ENCODE measurements at regions not wholly inside any gene's neighbourhood (a gene's known extent, or its start where the extent isn't known, plus 50 kb on each side); places are given as distances from the start of the nearest gene placed in this dataset.
"Not testable (repeated sequence)": the region's sequence is repeated elsewhere in the genome, so short reads cannot be mapped to it uniquely, and the experiment has no call there.

GRCh38 chr21:27580276-27580675, 613.4 kb upstream of the ADAMTS5 start:
- DNase-seq, result no peak

DNA sequence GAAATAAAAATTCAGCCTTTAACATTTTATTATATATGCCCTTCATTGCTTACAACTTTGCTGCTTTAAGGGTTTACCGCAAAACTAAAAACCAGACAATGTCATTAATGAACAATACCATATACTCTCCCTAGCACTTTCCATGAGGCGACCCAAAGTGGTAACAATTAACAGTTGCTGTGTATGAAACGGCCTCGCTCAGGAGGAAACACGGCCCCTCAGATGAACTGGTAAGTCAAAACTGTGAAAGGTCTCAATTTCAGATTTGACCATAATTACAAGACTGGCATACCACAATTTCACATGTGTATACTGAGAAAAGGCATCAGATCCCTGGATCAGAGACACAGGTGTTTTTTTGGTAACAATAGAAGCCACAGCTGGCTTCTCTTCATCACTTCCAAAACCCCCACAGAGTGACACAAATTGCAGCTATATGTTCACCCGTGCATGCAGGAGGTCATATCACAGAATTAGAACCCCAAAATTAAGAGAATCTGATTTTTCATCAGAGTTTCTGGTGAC, 611.9 kb upstream of the ADAMTS5 start:
- no peak for DNase-seq

DNA sequence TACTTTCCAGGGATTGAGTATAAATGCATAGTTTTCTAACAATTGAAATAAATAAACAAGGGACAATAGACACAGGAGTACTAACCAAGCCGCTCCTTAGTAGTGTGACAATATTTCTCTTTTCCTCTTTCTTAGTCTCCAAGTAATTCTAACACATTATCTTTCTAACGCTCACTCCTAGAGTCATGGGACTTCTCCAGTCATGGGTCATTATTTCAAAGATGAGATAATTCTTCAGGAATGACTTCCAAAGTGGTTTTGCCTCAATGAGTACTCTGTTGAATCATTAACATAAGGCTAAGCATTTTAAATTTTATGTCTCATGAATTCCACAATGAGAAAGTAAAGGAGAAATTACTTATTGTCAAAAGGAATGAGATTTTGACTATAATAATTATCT, 605.8 kb upstream of the ADAMTS5 start:
- no peak for DNase-seq

DNA sequence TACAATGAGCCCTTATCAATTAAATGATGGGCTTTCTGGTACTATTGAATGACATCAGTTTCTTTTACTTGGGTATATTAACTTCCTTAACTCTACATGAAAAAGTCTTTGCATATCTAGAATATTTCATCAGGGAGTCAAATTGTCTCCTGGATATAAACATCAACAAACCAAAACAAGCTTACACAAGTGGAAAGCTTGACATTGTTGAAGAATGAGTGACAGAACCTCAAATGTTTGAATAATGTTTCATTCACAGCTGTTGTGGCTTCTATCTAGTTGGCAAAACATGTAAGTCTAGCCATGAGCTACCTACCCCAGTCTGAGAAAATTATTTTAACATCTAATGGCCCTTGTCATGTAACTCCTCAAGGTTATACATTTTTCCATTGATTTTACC, 604.8 kb upstream of the ADAMTS5 start:
- DNase-seq, result no peak

- no peak for DNase-seq
These were observed 603.5 kb upstream of the ADAMTS5 start for GRCh38 chr21:27570306-27570868.

- DNase-seq, result no peak
These were observed 602.9 kb upstream of the ADAMTS5 start for GRCh38 chr21:27569831-27570230.

GRCh38 chr21:27569091-27569490, 602.2 kb upstream of the ADAMTS5 start:
- DNase-seq, result no peak

GRCh38 chr21:27567381-27567780, 600.5 kb upstream of the ADAMTS5 start:
- no peak for DNase-seq

DNA sequence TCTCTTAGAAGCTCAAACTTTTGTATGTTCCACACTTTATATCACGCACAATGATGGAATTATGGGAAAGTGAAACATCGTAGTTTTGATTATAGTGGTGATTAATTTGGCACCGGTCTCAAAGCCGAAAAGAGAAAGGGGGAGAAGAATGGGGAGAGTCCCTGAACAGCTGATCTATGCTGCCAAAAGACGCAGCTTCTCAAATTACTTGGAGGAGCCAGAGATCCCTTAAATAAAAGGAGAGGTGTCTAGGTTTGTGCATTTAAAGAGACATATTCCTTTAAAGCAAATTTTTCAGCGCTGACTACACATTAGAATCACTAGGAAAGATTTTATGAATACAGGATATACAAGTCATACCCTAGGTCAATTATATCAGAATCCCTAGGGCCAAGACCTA, 599.6 kb upstream of the ADAMTS5 start:
- DNase-seq, result no peak

DNA sequence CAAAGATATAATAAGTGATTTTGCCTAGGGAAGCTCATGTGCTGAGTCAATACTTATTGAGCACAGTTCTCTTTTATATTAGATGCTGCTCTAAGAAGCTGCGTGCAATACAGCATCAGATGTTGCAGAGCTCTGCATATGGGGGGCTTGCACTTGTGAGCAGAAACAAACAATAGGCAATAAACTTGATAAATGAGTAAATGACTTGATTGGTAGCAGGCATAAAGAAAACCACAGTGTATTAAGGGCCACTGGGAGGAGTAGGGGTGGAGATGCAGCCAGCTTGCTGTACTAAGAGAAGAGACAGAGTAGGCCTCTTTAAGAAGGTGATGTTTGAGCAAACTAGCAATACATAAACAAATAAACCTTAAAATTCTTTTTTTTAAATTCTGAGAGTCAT, 598.5 kb upstream of the ADAMTS5 start:
- no peak for DNase-seq

GRCh38 chr21:27564684-27565301, 597.9 kb upstream of the ADAMTS5 start:
- DNase-seq, result no peak

- no peak for DNase-seq
These were observed 595.4 kb upstream of the ADAMTS5 start for GRCh38 chr21:27562303-27562702.

GRCh38 chr21:27561116-27561515, 594.2 kb upstream of the ADAMTS5 start:
- no peak for DNase-seq

DNA sequence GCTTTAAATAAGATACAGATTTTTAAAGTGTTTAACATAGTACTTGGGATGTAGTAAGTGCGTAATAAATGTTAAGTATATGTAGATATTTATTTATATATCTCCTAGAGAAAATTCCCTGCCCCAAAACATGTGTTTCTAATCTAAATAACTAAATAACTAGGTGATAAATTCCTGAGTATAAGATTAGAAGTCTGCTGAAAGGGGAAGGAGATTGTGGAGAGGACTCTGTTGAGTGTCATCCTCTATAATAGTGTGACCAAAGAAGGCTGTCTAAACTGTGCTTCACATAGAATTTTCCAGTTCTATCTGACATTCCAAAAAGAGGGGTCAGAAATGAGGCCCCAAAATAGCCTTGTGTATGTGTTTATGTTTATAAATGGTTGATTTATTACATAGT, 590.5 kb upstream of the ADAMTS5 start:
- no peak for DNase-seq

GRCh38 chr21:27555996-27556395, 589.1 kb upstream of the ADAMTS5 start:
- no peak for DNase-seq

GRCh38 chr21:27550287-27550686, 583.4 kb upstream of the ADAMTS5 start:
- DNase-seq, result no peak

DNA sequence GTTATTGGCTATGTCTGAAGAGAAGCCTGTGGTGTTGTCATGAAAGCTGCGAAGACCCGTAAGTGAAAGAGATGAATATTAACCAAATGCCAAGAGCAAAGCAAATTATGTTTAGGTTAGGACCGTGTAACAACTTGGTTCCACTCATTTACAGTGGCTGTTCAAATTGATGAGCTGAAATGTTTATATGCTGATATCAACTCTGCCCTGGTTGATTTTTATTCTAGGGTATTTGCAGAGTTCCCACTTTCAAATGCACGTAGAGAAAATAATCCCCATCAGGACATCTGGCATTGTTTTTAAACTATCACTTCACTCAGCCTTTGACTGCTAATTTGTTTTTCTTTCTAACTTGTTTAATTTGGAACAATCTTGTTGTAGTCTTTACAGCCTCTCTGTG, 581.6 kb upstream of the ADAMTS5 start:
- DNase-seq, result no peak

- no peak for DNase-seq
These were observed 579.0 kb upstream of the ADAMTS5 start for GRCh38 chr21:27545754-27546349.

- not testable (repeated sequence) for DNase-seq
These were observed 575.2 kb upstream of the ADAMTS5 start for GRCh38 chr21:27542126-27542525.

- no peak for DNase-seq
These were observed 569.4 kb upstream of the ADAMTS5 start for GRCh38 chr21:27536319-27536718.

- no peak for DNase-seq
These were observed 568.3 kb upstream of the ADAMTS5 start for GRCh38 chr21:27535188-27535587.

- DNase-seq, result no peak
These were observed 567.3 kb upstream of the ADAMTS5 start for GRCh38 chr21:27534206-27534605.

- no peak for DNase-seq
These were observed 565.2 kb upstream of the ADAMTS5 start for GRCh38 chr21:27532076-27532475.

GRCh38 chr21:27528697-27529096, 561.8 kb upstream of the ADAMTS5 start:
- DNase-seq, result no peak

DNA sequence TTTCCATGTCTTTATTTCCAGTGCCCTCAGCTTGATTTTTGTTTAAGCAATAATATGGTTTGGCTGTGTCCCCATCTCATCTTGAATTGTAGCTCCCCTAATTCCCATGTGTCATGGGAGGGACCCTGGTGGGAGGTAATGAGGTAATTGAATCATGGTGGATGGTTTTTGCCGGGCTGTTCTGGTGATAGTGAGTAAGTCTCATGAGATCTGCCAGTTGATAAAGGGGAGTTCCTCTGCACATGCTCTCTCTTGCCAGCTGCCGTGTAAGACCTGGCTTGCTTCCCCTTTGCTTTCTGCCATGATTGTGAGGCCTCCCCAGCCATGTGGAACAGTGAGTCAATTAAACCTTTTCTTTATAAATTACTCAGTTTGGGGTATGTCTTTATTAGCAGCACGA, 559.6 kb upstream of the ADAMTS5 start:
- DNase-seq, result no peak

Measured in stimulated activated CD4-positive, alpha-beta T cell treated with anti-CD3 and anti-CD28 coated beads, Interleukin-1b, Interleukin-23, amount 100 ng/mL, for 48 hours (primary cell).